ENCODE measurements at regions not wholly inside any gene's neighbourhood (a gene's known extent, or its start where the extent isn't known, plus 50 kb on each side); places are given as distances from the start of the nearest gene placed in this dataset.

DNA sequence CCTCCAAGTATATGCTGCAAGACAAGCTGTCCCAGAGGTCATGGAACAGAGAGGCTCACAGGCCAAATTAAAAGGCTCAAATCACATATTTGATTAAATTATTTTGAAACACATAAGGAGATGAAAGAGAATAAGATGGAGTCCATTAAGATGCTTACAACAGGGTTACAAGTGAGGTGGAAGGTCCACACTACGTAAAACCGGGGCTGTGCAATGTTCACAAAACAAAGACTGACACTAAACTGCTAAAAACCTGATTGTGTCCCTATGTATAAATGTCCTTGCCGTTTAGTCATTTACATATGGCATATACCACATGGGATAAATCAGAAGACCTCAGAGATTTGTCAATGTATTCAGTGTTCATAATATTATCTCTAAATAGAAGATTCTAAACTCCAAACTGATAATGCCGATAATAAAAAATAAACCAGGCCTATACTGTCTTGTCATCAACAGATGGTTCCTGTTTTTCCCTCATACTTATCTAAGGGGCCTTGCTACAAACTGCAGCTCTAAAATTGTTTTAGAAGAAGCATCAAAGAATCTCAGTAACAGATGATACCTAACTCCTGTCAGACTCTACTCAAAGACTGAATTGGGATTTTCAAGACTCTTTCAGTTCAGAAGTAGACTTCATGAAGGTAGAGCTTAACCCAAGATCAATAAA, 51.8 kb upstream of the RIPOR2 start:
- Mint-ChIP-seq H3K36me3 (peaks cover 7% of the 10 kb centered on the region), H3K4me3 (no peak overlapping the region), H3K4me1 (ENCODE audit: low read depth) (peaks cover 66% of the 10 kb centered on the region), H3K9me3 (ENCODE audit: low read depth) (no peaks in the 10 kb centered on the region), H3K27me3 (no peaks in the 10 kb centered on the region), H3K27ac (peak overlapping the region; percentile 6)

DNA sequence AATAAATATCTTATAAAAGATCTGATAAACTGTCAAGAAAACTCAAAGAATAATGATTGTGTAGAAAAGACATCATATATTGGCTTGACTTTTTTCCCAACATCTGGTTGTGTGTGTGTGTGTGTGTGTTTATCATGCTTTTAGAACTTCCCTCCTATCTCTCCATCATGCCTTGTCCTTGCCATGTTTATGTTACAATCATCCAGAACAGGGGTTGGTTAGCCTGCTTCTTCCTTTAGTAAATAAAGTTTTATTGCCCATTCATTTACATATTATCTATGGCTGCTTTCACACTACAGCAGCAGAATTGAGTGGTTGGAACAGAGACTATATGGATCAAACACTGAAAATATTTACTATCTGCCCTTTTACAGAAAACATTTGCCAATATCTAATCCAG, 52.8 kb upstream of the RIPOR2 start:
- Mint-ChIP-seq H3K27ac (peak overlapping the region; percentile 5), H3K4me1 (ENCODE audit: low read depth) (peaks cover 67% of the 10 kb centered on the region), H3K4me3 (no peak overlapping the region), H3K36me3 (peaks cover 7% of the 10 kb centered on the region), H3K27me3 (no peaks in the 10 kb centered on the region), H3K9me3 (ENCODE audit: low read depth) (no peaks in the 10 kb centered on the region)

DNA sequence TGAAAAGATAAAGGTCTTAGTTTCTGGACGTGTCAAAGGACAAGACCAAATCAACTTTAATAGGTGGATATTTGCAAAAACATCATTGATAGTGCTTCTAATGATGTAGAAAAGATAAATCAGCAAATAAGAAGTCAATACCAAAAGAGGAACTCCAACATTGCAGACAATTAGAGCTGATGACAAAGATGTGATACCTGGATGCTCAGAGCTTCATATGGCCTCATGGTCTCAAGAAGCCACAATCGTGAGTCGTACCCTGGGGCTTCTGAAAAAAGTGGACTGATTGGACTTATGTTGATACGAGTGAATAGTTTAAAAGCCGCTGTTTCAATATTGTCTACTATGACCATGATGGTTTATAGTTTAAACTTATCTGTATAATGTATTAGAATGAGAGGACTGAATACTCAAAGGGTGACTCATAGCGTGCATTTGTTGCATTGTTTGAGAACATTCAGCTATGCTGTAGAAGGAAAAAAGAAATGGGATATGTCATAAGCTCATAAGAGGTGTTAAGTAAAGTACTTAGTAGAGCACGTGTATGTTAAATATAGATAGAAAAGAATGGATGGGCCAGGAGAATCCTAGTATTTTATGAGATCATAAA, 54.6 kb upstream of the RIPOR2 start:
- Mint-ChIP-seq H3K4me1 (ENCODE audit: low read depth) (peaks cover 64% of the 10 kb centered on the region), H3K27me3 (no peaks in the 10 kb centered on the region), H3K36me3 (peaks cover 7% of the 10 kb centered on the region), H3K27ac (peak overlapping the region; percentile 94), H3K4me3 (no peak overlapping the region), H3K9me3 (ENCODE audit: low read depth) (no peaks in the 10 kb centered on the region)

DNA sequence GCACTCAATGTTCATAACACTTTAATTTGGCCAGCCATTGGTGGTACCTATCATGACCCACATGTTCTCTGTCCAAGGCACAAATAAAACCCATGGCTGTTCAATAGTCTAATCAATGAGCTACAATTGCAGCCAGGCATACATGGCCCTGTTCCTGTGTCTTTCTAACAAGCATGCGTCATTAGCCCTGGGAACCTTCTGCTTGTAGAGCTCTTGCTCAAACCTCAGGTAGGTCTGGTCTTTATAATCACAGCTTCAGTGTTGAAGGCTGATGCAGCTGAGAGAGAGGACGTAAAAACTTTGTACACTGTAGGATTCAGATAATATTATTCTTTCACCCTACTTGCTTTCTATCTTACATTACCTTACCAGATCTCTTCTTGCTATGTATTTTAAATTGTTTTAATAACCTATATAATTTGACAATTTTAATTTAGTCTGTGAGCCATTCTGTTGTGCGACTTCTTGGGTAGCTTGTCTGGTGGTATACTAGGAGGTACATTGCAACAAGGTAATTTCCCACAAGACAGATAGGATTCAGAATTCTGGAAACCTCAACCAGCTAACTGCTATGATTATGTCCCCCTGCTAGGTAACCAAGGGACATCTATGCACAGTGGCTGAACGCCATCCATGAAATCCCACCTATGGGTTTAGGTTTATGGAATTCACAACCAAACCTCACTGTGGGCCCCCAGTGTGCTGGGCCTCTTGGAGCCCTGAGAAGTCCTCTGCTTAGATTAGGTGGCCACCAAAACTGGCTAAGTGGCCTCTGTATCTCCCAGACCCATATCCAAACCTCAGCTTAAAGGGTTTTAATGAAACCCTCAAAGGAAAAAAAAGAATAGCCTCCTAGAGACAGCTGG, 55.4 kb upstream of the RIPOR2 start:
- Mint-ChIP-seq H3K4me1 (ENCODE audit: low read depth) (peaks cover 58% of the 10 kb centered on the region), H3K27me3 (no peaks in the 10 kb centered on the region), H3K4me3 (peak overlapping the region; percentile 41), H3K36me3 (peaks cover 7% of the 10 kb centered on the region), H3K9me3 (ENCODE audit: low read depth) (no peaks in the 10 kb centered on the region), H3K27ac (peak overlapping the region; percentile 94)

DNA sequence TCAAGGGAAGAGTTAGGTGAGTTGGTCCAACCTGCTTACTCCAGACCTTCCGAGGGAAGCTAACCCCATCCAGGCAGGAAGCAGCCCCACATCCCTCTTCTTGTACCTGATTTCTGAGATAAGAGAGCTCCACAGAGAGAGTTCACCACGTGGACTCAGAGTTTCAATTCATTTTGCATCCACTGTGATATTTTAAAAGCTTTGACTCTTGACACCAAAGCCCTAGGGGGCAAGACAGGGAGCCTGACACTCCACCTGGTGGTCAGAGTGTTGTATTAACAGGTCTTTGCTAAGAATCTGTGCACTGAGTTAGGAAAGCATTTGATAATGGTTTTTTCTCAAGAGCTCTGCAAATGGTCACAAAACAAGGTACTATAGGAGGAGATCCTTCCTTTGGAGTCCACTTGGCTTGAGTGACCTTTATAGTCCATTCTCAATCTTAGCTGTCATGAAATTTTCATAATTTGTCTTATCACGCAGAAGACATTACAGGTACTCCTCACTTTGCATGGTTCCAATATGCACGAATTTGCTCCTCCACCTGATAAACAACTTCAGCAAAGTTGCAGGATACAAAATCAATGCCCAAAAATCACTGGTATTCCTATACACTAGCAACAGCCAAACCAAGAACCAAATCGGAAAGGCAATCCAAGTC, 56.2 kb upstream of the RIPOR2 start:
- Mint-ChIP-seq H3K27ac (peak overlapping the region; percentile 94), H3K4me1 (ENCODE audit: low read depth) (peaks cover 59% of the 10 kb centered on the region), H3K36me3 (peaks cover 2% of the 10 kb centered on the region), H3K4me3 (peak overlapping the region; percentile 41), H3K9me3 (ENCODE audit: low read depth) (no peaks in the 10 kb centered on the region), H3K27me3 (no peaks in the 10 kb centered on the region)

DNA sequence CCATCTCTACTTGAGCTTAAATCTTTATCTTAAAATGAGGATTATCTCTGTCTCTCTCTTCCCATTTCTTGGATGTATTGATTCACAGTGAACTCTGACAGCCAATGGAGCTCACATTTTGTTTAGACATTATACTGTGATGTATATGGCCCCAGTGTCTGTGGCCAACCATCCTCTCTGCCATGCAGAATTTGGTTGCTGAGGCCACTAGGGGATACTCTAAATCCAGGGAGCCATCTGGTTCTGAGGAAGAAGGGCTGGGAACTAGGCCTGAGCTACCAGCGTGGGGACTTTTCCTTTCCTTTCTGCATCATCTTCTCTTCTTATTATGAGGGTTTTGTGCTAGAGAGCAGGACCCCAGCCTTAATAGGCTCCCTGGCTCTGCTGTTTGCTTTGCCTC, 59.1 kb upstream of the RIPOR2 start:
- Mint-ChIP-seq H3K9me3 (ENCODE audit: low read depth) (no peaks in the 10 kb centered on the region), H3K36me3 (no peaks in the 10 kb centered on the region), H3K27ac (peak overlapping the region; percentile 6), H3K27me3 (no peaks in the 10 kb centered on the region), H3K4me3 (no peak overlapping the region), H3K4me1 (ENCODE audit: low read depth) (peaks cover 73% of the 10 kb centered on the region)

DNA sequence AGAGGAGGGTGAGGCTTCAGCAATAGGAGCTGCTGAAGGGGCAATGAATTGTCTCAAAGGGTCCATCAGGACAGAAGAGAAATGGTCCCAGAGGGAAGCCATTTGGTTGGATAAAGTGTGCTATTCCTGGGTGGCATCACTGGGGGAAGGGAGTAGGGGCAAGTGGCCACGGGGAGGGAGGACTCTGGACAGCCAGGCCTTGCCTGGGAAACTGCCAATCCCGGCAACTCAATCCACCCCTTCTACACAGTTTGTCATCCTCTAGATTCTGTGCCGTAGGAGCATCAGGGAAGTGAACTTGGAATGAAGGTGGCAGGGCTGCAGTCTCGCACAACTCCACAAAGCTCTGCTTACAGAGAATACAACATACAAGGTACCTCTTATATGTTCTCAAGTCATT, 59.5 kb upstream of the RIPOR2 start:
- Mint-ChIP-seq H3K27ac (peak overlapping the region; percentile 6), H3K36me3 (peaks cover 2% of the 10 kb centered on the region), H3K4me1 (ENCODE audit: low read depth) (peaks cover 74% of the 10 kb centered on the region), H3K9me3 (ENCODE audit: low read depth) (no peaks in the 10 kb centered on the region), H3K27me3 (no peaks in the 10 kb centered on the region), H3K4me3 (no peak overlapping the region)

DNA sequence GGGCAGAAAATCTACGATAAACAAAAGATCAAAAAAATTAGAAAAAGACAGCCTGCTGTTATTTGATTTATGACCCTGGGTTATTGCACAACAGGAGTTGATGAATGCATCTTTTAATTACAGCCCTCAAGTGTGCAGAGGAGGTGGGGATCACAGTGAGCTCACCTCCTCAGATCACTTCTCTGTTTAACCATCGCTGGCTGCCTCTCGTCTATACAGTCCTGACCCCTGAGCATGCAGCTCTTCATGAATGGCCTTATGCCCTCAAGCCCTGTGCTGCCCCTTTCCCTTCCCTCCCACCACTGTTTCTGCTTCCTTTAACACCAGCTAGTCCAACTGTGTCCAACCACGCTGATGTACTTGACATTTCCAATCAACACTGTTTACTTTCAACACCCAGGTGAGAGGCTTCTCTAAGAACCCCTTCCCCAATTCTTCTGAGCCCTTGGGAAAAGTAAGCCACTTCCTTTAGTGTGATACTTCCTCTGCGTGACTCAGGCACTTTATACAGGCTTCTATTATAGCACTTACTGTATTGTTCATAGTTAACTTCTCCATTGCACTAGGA, 60.6 kb upstream of the RIPOR2 start:
- H3K9me3 Mint-ChIP-seq (ENCODE audit: low read depth), result no peaks in the 10 kb centered on the region
- no peaks in the 10 kb centered on the region for H3K27me3 Mint-ChIP-seq
- peaks cover 2% of the 10 kb centered on the region for H3K36me3 Mint-ChIP-seq
- H3K4me3 Mint-ChIP-seq, result peak overlapping the region; percentile 46
- H3K4me1 Mint-ChIP-seq (ENCODE audit: low read depth), result peaks cover 65% of the 10 kb centered on the region
- peak overlapping the region; percentile 29 for H3K27ac Mint-ChIP-seq

DNA sequence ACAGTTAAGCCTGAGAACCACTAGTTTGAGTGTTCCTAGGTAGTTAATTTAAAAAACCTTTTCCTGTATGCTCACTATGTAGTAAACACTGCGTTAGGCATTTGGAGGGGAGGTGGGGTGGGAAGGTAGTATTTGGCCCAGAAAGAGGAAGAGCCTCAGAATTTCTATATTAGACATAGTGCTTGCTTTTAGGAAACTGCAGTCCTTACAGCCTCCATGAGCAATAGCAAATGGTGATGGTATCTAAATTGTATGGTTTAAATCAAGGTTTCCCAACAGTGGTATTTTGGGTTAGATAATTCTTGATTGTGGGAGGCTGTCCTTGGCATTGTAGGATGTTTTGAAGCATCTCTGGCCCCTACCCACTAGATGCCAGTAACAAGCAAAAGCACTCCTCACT, 61.5 kb upstream of the RIPOR2 start:
- Mint-ChIP-seq H3K27ac (peak overlapping the region; percentile 59), H3K36me3 (peaks cover 2% of the 10 kb centered on the region), H3K27me3 (no peaks in the 10 kb centered on the region)

DNA sequence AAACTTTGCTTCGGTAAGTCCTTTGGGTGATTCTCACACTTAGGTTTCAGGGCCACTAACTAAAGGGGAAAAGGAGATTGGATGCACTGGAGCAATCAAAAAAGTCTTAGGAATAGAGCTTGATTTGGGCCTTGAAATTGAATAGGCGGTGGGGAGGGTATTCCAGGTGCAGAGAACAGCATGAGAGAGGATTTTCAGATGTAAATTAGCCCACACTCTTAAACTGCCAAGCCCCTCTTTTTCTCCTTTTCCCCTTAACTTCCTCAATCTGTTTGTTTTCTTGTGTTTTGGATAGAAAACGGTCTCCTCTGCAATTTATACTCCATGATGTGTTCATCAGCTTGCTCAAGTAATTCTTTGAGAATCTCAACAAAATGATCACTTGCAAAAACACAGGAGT, 62.1 kb upstream of the RIPOR2 start:
- H3K4me1 Mint-ChIP-seq (ENCODE audit: low read depth), result peaks cover 56% of the 10 kb centered on the region
- H3K9me3 Mint-ChIP-seq (ENCODE audit: low read depth), result no peaks in the 10 kb centered on the region
- peaks cover 2% of the 10 kb centered on the region for H3K36me3 Mint-ChIP-seq
- no peak overlapping the region for H3K27ac Mint-ChIP-seq
- no peak overlapping the region for H3K4me3 Mint-ChIP-seq
- H3K27me3 Mint-ChIP-seq, result no peaks in the 10 kb centered on the region

More for the DNA sequence above, 61.5 kb upstream of the RIPOR2 start:
- Mint-ChIP-seq H3K4me3 (no peak overlapping the region), H3K4me1 (ENCODE audit: low read depth) (peaks cover 56% of the 10 kb centered on the region), H3K9me3 (ENCODE audit: low read depth) (no peaks in the 10 kb centered on the region)

DNA sequence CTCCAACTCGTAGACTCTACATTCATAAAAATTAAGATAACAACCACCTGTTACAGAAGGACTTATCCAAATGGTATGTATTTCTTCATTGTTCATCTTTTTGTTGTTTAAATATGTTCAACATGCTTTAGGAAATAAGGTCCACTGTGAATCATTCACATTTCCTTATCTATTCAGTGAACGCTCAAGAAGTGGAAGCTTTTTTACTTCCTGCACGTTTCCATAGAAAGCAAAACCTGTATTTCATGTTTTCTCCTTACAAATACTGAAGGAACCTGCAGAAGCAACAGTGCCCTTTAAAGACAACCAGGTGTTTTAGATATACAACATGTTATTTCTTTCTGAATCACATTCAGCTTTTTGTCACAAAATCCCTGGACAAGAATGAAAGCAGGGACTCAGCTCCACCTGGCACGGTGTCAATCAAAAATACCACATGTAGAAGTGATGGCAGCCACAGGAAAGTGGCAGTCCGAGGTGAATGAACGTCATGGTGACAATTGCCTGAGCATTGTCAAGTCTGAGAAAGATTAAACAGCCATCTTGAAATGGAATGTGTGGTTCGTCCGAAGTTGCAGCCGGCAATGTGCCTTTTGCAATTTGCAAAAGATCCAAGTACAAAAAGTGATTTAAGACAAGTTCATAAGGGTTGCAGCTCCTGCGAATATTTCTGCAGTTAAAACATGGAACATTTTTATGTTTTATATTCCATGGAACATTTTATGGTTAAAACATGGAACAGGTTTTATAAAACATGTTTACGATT, 66.7 kb upstream of the RIPOR2 start:
- Mint-ChIP-seq H3K4me3 (no peak overlapping the region), H3K36me3 (peaks cover 2% of the 10 kb centered on the region), H3K4me1 (ENCODE audit: low read depth) (peaks cover 71% of the 10 kb centered on the region), H3K27me3 (no peaks in the 10 kb centered on the region), H3K9me3 (ENCODE audit: low read depth) (no peaks in the 10 kb centered on the region), H3K27ac (no peak overlapping the region)

DNA sequence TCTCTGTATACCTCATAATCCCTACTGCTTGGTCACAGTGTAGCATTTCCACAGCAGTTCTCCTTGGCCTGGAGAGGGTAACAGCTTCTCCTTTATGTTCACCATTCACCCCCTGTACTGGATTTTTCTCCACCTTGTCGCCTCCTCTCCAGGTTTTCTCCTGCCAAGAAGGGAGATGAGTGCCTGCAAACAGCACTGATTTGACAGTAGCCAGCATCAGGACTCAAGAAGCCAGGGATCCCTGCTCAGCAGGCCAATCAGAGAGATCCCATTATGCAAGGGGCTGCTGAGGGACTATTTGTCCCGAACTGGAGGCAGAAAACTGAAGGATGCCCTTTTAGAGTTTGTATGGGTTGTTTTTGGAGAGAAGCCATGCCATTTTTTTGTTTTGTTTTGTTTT, 68.6 kb upstream of the RIPOR2 start:
- no peak overlapping the region for H3K4me3 Mint-ChIP-seq
- H3K27ac Mint-ChIP-seq, result peak overlapping the region; percentile 18
- peaks cover 2% of the 10 kb centered on the region for H3K36me3 Mint-ChIP-seq
- no peaks in the 10 kb centered on the region for H3K9me3 Mint-ChIP-seq (ENCODE audit: low read depth)
- no peaks in the 10 kb centered on the region for H3K27me3 Mint-ChIP-seq
- H3K4me1 Mint-ChIP-seq (ENCODE audit: low read depth), result peaks cover 71% of the 10 kb centered on the region

DNA sequence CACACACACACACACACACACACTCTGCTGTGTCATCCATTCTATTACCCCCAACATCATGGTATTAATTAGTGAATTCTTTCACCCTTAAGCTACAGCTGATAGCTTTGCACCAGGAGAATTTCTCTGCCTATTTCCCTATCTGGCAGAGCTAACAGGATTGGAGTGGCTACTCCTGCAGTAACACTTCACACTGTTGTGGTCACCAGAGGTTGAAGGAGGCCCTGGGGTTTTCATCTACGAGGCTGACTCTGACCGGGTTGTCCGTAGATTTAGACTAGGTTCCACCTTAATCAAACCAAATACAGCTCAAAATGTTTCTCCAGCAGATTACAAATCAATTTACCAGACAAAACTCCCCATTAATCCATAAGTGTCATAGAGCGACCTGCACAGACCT, 69.2 kb upstream of the RIPOR2 start:
- Mint-ChIP-seq H3K4me3 (no peak overlapping the region), H3K27me3 (no peaks in the 10 kb centered on the region), H3K36me3 (peaks cover 2% of the 10 kb centered on the region), H3K4me1 (ENCODE audit: low read depth) (peaks cover 73% of the 10 kb centered on the region), H3K9me3 (ENCODE audit: low read depth) (no peaks in the 10 kb centered on the region), H3K27ac (peak overlapping the region; percentile 5)

DNA sequence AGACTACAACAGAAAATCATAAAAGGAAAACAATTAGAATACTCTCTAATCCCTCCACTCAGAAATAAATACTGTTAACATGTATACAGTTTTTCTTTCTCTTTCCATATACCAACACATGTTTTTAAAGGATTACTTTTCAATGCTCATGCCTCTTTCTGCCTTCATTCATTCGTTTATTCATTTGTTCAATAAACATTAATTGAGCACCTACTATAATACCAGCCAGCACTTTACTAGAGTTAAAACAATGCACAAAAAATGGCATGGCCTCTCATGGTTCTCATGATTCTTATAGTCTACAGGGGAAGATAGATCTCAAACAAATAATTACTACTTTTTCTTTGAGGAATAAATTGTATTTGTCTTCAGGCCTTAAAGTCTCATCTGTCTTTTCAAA, 70.3 kb upstream of the RIPOR2 start:
- Mint-ChIP-seq H3K9me3 (ENCODE audit: low read depth) (no peaks in the 10 kb centered on the region), H3K4me1 (ENCODE audit: low read depth) (peaks cover 77% of the 10 kb centered on the region), H3K27ac (peak overlapping the region; percentile 97), H3K36me3 (no peaks in the 10 kb centered on the region), H3K4me3 (peak overlapping the region; percentile 78), H3K27me3 (no peaks in the 10 kb centered on the region)
